ENCODE measurements at regions not wholly inside any gene's neighbourhood (a gene's known extent, or its start where the extent isn't known, plus 50 kb on each side); places are given as distances from the start of the nearest gene placed in this dataset.

- H3K9me3 Mint-ChIP-seq = no peaks in the 10 kb centered on the region
- no peak for DNase-seq (ENCODE audit: low read depth, low spot score)
- peaks cover 46% of the 10 kb centered on the region for H3K4me1 Mint-ChIP-seq
- H3K4me3 Mint-ChIP-seq = no peak overlapping the region
- peaks cover 8% of the 10 kb centered on the region for H3K27me3 Mint-ChIP-seq (ENCODE audit: low read depth)
- no peaks in the 10 kb centered on the region for H3K36me3 Mint-ChIP-seq (ENCODE audit: low read depth)
- no peak overlapping the region for H3K27ac Mint-ChIP-seq (ENCODE audit: unreplicated experiment)
- no peak for TF ChIP-seq CTCF (conservative IDR thresholded peaks at IDR 0.05)
Measured at GRCh38 chr3:23752126-23752525, 53.6 kb upstream of the UBE2E1 start.

- peaks cover 8% of the 10 kb centered on the region for H3K27me3 Mint-ChIP-seq (ENCODE audit: low read depth)
- no peak overlapping the region for H3K27ac Mint-ChIP-seq (ENCODE audit: unreplicated experiment)
- no peak for TF ChIP-seq CTCF (conservative IDR thresholded peaks at IDR 0.05)
- H3K36me3 Mint-ChIP-seq (ENCODE audit: low read depth) = no peaks in the 10 kb centered on the region
- H3K9me3 Mint-ChIP-seq = no peaks in the 10 kb centered on the region
- no peak overlapping the region for H3K4me3 Mint-ChIP-seq
- DNase-seq (ENCODE audit: low read depth, low spot score) = no peak
- H3K4me1 Mint-ChIP-seq = peaks cover 30% of the 10 kb centered on the region
Measured at GRCh38 chr3:23754215-23754614, 51.5 kb upstream of the UBE2E1 start.

Measured in neural crest cell (in vitro differentiated cells).